DMS53 treated with DMSO at 0.1 percent for 48 hours (cell line): ENCODE measurements at regions not wholly inside any gene's neighbourhood (a gene's known extent, or its start where the extent isn't known, plus 50 kb on each side); places are given as distances from the start of the nearest gene placed in this dataset.

Source experiments
- DNase-seq: peaks from one replicate; lab custom pipeline; 2025; ENCODE audit not compliant: unreplicated experiment; lab: John Stamatoyannopoulos, UW

DNA sequence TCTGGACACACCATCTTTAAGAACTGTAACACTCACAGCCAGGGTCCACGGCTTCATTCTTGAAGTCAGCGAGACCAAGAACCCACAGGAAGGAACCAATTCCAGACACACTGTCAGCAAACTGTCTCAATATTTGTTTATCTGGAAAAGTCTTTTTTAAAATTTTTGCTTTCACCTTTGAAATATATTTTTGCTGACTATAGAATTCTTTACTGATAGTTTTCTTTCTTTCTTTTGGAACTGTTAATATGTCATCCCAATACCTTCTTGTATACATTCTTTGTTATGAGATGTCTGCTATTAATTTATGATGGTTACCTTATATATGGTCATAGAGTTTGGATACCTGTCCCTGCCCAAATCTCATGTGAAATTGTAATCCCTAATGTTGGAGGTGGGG is 145.1 kb upstream of the IRX4 start:
- DNase-seq: no peak

GRCh38 chr5:2024986-2025721 is 142.4 kb upstream of the IRX4 start:
- DNase-seq: no peak

DNA sequence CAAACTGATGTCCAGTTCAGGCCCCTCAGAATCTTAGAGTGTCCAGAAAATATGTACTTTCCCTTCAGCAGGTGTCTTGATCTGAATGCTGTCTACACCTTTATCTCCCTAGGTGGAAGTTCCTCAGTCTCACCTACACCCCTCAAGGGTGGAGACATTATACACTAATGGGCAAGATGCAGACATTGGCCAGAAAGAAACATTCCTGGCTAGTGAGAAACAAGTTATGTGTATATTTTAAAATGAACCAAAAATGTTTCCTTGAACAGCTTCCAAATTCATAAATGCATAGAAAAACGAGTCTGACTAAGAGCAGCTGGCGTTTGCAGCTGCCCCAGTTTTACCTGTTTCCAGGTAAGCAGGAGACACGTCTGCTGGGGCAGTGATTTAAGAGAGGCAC is 140.5 kb upstream of the IRX4 start:
- DNase-seq: no peak

- DNase-seq: no peak
Measured at GRCh38 chr5:2022436-2022835, 139.7 kb upstream of the IRX4 start.

DNA sequence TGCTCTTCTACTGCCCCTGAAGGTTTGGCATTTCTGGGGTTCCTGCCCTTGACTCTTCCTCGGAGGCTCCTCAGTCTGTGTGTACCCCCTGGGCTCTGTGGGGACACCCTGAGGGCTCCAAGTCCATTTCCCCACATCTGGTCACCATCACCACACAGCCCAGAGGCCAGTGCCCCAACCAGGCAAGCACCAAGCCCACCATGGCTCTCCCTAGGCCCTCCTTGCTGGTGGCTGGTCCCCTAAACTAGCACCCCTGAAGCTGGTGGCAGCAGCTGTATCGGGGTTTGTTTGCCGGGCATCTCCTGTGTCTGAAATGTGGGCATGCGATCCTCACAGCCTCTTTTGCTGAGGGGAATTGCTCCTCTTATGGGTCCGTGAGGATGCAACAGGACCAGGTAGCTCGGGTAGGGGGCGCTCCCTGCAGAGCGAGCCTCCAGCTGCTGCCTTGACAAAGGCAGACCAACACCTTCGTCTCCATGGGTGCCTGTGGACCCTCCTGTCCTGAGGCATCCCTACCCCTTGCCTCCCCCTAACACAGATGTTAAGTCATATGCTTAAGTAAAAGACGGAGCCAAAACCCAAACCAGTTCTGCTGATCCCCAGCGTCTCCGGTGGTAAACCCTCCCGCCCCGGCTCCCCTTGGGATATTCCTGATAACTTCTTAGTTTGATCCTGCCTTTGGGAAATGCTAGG is 138.9 kb upstream of the IRX4 start:
- DNase-seq: no peak

GRCh38 chr5:2020730-2021129 is 138.0 kb upstream of the IRX4 start:
- DNase-seq: no peak

- no peak for DNase-seq
Measured at GRCh38 chr5:2019716-2020115, 137.0 kb upstream of the IRX4 start.

DNA sequence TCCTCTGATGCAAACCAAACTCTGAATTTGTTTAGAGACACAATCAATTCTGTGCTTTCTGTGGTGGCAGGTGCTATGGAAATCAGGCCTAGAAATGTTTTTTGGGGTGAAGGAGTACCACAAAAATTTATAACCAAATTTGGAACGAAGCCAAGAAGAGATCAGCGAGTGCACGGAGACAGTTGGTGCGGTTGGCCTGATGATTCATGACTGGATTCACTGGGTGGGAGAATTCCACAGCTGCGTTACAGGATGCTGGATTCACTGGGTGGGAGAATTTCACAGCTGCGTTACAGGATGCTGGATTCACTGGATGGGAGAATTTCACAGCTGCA is 135.6 kb upstream of the IRX4 start:
- DNase-seq: no peak

DNA sequence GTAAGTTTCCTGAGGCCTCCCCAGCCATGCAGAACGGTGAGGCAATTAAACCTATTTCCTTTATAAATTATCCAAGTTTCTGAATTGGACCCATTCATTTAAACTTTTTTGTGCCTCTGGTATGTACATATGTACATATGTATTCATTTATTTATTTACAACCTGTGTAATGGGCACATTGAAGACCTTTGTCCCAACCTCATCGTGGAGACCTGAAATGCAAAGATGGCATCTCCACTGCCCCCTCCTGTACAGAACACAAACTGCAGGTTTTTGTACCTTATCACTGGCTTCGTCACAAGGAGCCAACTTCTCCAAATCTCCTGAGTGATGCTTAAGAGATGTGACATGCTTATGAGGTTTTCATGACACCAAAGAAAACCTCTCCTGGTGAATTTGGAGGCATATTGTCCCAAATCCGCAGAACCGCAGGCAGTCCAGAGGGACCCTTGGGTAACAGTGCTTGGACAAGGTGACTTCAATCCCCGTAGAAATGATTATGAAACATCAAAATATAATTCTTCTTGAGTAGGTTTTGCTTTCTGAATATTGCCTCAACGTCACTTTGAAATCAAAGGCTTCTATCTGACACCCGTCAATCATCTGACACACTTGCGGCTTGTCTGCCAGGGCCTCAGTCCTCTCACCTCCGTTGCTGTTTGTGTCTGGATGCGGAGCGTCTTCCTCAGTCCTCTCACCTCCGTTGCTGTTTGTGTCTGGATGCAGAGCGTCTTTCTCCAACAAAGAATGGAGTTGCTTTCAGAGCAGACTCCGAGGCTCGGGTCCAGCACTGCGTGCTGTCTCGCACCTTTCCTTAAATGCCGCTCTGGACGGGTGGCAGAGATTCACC is 135.0 kb upstream of the IRX4 start:
- no peak for DNase-seq

DNA sequence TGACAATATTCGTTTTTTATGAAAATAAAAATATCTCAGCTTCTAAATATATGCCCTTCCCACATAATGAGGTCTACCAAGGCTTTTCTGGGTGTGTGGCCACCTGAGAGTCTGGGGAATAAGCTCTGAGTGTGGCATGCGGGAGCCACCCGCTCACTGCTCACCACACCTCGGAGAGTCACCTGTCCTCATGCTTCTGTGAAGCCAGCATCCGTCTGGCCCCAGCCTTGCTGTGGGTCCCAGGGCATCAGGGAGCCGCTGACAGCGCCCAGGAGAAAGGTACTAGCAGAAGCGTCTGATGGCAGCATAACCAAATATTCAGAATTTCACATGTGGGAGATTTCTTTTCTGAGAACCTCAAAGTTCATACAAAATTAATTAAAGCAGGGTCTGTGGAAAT is 133.2 kb upstream of the IRX4 start:
- DNase-seq: no peak

GRCh38 chr5:2015124-2015848 is 132.6 kb upstream of the IRX4 start:
- DNase-seq: no peak

DNA sequence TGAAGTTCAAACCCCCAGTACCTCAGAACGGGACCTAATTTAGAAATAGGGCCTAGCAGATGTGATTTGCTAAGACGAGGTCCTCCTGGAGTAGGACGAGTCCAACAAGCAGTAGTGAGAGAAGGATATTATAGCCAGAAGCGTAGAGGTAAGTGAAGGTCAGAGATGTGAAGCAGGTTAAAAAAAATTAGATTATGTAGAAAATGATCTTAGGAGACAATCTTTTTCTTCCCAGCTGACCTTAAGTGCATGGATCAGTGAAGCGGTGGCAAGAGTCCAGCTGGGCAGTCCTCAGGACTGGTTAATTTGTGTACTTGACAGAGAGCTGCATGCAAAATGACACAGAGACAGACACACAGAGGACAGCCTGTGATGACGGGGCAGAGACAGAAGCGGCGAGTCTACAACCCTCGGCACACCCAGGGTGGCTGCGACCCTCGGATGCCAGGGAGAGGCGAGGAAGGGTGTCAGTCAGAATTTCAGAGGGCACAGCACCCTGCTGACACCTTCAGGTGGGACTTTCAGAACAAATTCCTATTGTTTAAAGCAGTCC is 131.4 kb upstream of the IRX4 start:
- DNase-seq: no peak

GRCh38 chr5:2013301-2014057 is 130.8 kb upstream of the IRX4 start:
- DNase-seq: no peak

GRCh38 chr5:2012885-2013284 is 130.2 kb upstream of the IRX4 start:
- DNase-seq: no peak

GRCh38 chr5:2011481-2012411 is 129.0 kb upstream of the IRX4 start:
- DNase-seq: no peak

GRCh38 chr5:2010940-2011339 is 128.2 kb upstream of the IRX4 start:
- no peak for DNase-seq

DNA sequence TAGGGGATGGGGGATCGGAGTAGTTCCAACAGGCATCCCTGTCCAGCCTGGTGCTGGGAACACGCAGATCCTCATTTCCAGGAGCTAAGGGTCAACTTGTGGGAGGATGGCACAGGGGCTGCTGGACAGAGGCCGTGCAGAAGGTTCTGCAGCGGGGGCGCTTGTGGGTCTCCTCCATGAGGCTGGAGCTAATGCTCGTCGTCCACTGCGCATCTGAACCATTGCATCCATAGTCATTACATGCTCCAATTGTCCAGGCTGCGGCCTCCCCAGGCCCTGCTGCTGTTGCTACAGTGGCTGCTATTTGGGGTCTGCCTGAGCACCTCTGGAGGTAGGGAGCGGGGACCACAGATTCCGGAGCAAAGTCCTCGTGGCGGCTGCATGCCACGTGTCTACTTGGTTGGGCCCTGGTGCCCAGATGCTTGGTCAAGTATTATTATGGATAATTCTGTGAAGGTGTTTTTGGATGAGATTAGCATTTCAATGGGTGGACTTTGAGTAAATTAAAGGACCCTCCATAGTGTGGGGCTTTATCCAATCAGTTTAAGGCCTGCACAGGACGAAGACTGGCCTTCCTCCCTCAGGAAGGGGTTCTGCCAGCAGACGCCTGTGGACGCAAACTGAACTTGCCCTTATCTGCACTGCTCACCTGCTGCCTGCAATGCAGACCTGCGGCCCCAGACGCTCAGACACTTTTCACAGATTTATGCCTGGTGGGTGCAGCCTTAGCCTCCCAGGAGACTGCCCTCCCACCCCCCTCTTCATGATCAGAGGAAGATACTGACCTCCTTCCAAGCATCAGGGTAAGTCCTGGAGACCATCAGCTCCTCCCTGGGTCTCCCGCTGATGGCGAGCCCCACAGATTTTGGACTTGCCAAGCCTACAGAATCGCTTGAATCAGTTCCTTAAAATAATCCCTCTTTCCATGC is 127.5 kb upstream of the IRX4 start:
- DNase-seq: no peak
